ENCODE measurements at regions not wholly inside any gene's neighbourhood (a gene's known extent, or its start where the extent isn't known, plus 50 kb on each side); places are given as distances from the start of the nearest gene placed in this dataset.
"Not testable (repeated sequence)": the region's sequence is repeated elsewhere in the genome, so short reads cannot be mapped to it uniquely, and the experiment has no call there.

- DNase-seq, result no peak
These were observed 198.3 kb downstream of the CASP12 start for GRCh38 chr11:104699981-104700380.

GRCh38 chr11:104695065-104695463, 203.2 kb downstream of the CASP12 start:
- no peak for DNase-seq

GRCh38 chr11:104694259-104695064, 203.8 kb downstream of the CASP12 start:
- DNase-seq, result no peak

- DNase-seq, result no peak
These were observed 205.5 kb downstream of the CASP12 start for GRCh38 chr11:104692751-104693150.

- no peak for DNase-seq
These were observed 207.1 kb downstream of the CASP12 start for GRCh38 chr11:104691129-104691528.

- no peak for DNase-seq
These were observed 208.0 kb downstream of the CASP12 start for GRCh38 chr11:104690241-104690640.

- no peak for DNase-seq
These were observed 209.5 kb downstream of the CASP12 start for GRCh38 chr11:104688731-104689130.

GRCh38 chr11:104682206-104682605, 216.1 kb downstream of the CASP12 start:
- DNase-seq, result no peak

GRCh38 chr11:104679258-104679657, 219.0 kb downstream of the CASP12 start:
- DNase-seq, result no peak

GRCh38 chr11:104678408-104678807, 219.9 kb downstream of the CASP12 start:
- no peak for DNase-seq

- not testable (repeated sequence) for DNase-seq
These were observed 221.2 kb downstream of the CASP12 start for GRCh38 chr11:104677069-104677468.

GRCh38 chr11:104672897-104673296, 225.4 kb downstream of the CASP12 start:
- no peak for DNase-seq

- no peak for DNase-seq
These were observed 229.3 kb downstream of the CASP12 start for GRCh38 chr11:104668797-104669463.

GRCh38 chr11:104666624-104667023, 231.6 kb downstream of the CASP12 start:
- no peak for DNase-seq

GRCh38 chr11:104665641-104666040, 232.6 kb downstream of the CASP12 start:
- no peak for DNase-seq

- no peak for DNase-seq
These were observed 234.8 kb downstream of the CASP12 start for GRCh38 chr11:104663190-104664140.

- no peak for DNase-seq
These were observed 236.4 kb downstream of the CASP12 start for GRCh38 chr11:104661901-104662300.

- no peak for DNase-seq
These were observed 236.8 kb downstream of the CASP12 start for GRCh38 chr11:104661471-104661870.

- no peak for DNase-seq
These were observed 240.1 kb downstream of the CASP12 start for GRCh38 chr11:104658177-104658576.

- no peak for DNase-seq
These were observed 241.2 kb downstream of the CASP12 start for GRCh38 chr11:104657083-104657482.

- DNase-seq, result no peak
These were observed 243.2 kb downstream of the CASP12 start for GRCh38 chr11:104655066-104655465.

- no peak for DNase-seq
These were observed 244.0 kb downstream of the CASP12 start for GRCh38 chr11:104654181-104654813.

GRCh38 chr11:104653407-104653806, 244.9 kb downstream of the CASP12 start:
- no peak for DNase-seq

Measured in stimulated activated CD4-positive, alpha-beta T cell treated with anti-CD3 and anti-CD28 coated beads, Interleukin-4, amount 100 ng/mL, for 1 hour (primary cell).